PC-3 (cell line): ENCODE measurements at regions not wholly inside any gene's neighbourhood (a gene's known extent, or its start where the extent isn't known, plus 50 kb on each side); places are given as distances from the start of the nearest gene placed in this dataset.

Experiments used
- CTCF ChIP-seq: fragments of 300-600 bp; sonication (generic); conservative IDR thresholded peaks from 2 replicates; pipeline ENCODE4 v1.5.1; 2017; ENCODE audit warnings: antibody characterized with exemption, low read depth, mild to moderate bottlenecking, low read length
- EZH2 ChIP-seq: fragments of 300-600 bp; sonication (generic); IDR thresholded peaks from one replicate; pipeline ENCODE4 v1.6.1; 2017; ENCODE audit warnings: antibody characterized with exemption, mild to moderate bottlenecking, low read length; ENCODE audit not compliant: unreplicated experiment
- EZH2phosphoT487 ChIP-seq: fragments of 300-600 bp; sonication (generic); IDR thresholded peaks from 2 replicates; pipeline ENCODE4 v1.6.1; 2018; ENCODE audit warnings: mild to moderate bottlenecking, antibody characterized with exemption, low read length, borderline replicate concordance

- no peak for TF ChIP-seq CTCF
- TF ChIP-seq EZH2 = no peak
- no peak for TF ChIP-seq EZH2phosphoT487
Measured at GRCh38 chr1:194080826-194081225, 894.4 kb upstream of the B3GALT2 start.
